HG02571 (cell line): ENCODE measurements at regions not wholly inside any gene's neighbourhood (a gene's known extent, or its start where the extent isn't known, plus 50 kb on each side); places are given as distances from the start of the nearest gene placed in this dataset.
A peak's percentile ranks its signal among the peaks of the same experiment; 100 is the strongest.

ENCODE experiments used
- ATAC-seq: cut with Tn5 transposase; IDR thresholded peaks from one replicate; pipeline ENCODE4 v1.9.1; 2021; ENCODE audit warnings: mild to moderate bottlenecking, moderate library complexity; ENCODE audit not compliant: unreplicated experiment

GRCh38 chr10:6339891-6340290 is 137.2 kb downstream of the PFKFB3 start:
- ATAC-seq = no peak

GRCh38 chr10:6342096-6342685 is 139.5 kb downstream of the PFKFB3 start:
- no peak for ATAC-seq

DNA sequence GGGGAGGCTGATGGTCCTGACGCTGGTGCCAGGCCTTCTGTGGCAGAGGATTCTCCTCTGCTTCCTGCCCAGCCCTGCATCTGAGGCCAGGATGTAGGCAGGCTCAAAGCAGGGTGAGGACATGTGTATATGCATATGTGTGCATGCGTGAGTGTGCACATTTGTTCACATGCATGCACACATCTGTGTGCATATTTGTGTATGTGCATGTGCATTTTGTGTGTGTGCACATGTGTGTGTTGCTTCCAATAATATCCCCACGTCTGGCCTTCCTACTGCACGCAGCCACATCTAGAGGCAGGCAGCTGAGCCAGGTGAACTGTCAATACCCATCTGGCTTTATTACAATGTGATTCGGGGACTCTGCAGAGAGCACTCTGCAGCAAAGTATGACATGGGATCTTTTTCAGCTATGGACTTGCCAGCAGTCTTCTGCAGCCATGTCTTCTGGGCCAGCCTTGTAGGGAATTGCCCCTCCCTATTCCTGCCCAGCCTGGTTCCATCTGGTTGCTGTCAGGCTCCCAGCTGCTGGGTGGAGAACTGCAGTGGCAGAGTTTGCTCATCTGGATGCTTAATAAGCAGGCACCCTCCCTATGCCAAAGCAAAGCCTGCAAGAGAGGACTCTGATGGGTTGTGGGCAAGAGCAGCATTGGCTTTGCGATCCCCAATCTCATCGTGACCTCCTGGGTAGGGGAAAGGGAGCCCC is 140.7 kb downstream of the PFKFB3 start:
- ATAC-seq = no peak

DNA sequence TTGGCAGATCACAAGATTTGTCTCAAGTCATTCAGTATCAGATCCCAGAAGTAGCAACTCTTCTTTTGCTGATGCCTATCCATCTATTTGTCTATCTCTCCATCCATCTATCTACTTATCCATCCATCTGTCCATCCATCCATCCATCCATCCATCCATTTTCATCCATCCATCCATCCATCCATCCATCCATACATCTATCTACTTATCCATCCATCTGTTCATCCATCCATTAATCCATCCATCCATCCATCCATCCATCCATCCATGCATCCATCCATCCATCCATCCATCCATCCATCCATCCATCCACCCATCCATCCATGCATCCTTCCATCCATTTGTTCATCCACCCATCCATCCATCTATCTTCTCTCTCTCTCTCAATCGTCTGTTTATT is 142.7 kb downstream of the PFKFB3 start:
- ATAC-seq = no peak

DNA sequence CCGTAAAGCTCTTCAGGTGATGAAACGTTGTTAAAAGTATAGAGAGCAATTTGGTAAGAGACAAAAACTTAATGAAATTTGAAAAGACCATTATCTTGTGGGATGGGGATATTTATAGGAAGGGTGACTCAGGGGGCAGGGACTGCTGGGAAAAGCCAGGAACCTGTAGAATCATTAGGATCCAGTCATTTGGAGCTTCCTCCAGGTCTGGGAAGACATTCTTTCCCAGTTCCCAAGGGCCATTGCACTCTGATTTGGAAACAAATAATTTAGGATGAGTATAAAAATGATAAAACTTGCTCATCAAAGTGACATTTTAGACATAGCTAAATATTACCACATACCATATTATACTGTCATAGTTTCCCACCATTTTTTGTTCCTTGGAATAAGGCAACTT is 143.9 kb downstream of the PFKFB3 start:
- no peak for ATAC-seq

- ATAC-seq = peak; percentile 18
Measured at GRCh38 chr10:6347391-6347951, 144.7 kb downstream of the PFKFB3 start.

- peak; percentile 95 for ATAC-seq
Measured at GRCh38 chr10:6348096-6348874, 145.6 kb downstream of the PFKFB3 start.

DNA sequence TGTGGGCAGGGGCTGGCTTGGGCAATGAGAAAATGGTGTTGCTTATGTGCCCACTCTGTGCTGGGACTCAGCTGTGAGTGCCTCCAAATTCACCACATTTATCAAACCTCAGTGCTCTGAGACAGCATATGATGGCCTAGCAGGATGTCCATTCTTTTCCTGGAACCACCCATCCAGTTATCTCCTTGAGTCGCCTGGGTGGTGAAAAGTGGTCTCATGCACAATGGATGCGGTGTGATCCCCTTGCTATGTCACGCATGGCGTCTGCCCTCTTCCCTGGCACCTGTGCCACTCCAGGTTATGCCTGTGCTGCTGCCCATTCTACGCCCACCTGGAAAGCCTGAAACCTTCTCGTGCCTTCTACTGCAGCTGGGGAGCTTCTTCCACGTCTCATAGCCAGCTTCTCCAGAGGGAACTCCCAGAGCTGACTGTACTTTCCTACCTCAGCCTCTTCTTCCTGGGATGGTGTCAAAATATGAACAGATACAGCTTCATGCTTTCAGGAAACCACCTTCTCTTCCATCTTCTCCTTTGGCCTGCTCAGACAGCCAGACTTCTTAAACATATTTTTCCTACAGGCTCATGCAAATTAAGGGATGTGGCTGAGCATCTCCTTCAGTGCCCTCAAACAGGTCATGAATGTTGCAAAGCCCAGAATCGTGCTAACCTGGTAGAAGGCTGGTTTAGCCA is 147.3 kb downstream of the PFKFB3 start:
- no peak for ATAC-seq

GRCh38 chr10:6350609-6351008 is 147.9 kb downstream of the PFKFB3 start:
- no peak for ATAC-seq

DNA sequence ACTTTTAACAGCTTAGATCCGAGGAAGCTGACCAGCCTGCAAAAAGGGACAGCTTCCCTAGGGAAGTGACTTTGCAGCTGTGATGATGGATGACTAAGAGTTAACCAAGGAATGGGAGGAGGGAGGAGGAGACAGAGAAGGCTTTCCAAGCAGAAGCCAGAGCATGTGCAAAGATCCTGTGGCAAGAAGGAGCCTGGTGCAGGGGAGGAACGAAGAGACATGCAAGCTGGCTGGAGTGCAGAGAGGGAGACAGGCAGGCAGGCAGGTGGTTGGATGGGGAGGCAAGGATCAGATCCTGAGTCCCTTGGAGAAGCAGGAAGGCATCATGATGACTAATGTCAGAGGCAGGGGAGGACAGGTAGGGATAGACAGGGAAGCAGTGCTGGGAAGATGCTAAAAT is 148.8 kb downstream of the PFKFB3 start:
- ATAC-seq = no peak

- no peak for ATAC-seq
Measured at GRCh38 chr10:6353526-6353925, 150.8 kb downstream of the PFKFB3 start.

- no peak for ATAC-seq
Measured at GRCh38 chr10:6354168-6354772, 151.5 kb downstream of the PFKFB3 start.

DNA sequence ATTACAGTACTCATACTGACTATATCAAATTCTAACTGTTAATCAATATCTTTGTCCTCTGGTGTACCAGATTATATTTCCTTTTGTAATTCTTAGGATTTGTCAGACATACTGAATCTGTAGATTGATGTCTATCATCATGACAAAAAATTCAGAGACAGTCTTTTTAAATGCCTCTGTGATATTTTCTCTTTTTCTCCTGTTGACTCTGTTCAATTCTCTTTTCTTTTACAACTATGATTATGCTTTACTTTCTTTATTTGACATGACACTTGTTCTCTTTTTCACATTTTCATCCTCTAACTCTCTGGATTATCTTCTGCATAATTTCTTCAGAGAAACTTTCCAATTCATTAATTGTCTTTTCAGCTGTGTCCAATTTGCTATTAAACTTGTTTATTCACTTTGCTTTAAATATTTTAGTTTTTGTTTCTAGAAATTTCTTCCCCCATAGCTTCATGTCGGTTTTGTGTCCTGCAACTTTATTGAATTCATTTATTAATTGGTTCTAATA is 153.6 kb downstream of the PFKFB3 start:
- ATAC-seq = no peak

- no peak for ATAC-seq
Measured at GRCh38 chr10:6361869-6362268, 159.1 kb downstream of the PFKFB3 start.

DNA sequence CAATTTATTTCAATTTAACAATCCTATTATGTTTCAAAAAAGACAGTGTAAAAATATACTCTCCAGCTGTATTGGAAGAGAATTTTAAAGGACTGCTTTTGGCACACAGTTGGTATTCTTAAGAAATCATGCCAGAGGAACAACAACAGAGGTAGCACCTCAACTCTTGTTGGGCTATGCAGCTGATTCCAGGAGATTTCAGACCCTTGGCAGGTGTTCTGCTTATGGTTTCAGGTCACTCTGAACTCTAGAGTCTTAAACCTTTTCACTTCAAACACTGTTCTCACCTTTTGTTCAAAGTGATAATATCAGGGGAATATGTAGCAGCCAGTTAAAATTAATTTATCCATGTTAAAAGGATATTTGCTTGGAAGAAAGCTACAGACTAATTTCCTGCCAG is 160.1 kb downstream of the PFKFB3 start:
- ATAC-seq = no peak

DNA sequence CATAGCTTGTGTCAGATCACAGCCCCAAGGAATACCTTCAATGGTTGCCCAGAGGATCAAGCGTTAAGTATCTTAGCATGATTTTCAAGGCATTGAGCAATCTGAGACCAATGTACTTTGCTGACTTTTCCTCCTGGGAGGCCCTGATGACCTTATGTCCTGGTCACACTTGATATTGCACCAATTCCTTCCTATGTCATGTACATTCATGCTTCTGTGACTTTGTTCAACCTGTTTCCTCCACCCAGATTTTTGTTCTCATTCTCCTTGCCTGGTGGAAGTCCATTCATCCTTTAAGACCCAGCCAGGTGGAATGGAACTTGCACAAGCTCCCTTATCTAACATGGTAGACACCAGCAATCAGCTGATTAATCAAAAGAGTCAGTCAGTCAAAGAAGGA is 160.8 kb downstream of the PFKFB3 start:
- no peak for ATAC-seq

DNA sequence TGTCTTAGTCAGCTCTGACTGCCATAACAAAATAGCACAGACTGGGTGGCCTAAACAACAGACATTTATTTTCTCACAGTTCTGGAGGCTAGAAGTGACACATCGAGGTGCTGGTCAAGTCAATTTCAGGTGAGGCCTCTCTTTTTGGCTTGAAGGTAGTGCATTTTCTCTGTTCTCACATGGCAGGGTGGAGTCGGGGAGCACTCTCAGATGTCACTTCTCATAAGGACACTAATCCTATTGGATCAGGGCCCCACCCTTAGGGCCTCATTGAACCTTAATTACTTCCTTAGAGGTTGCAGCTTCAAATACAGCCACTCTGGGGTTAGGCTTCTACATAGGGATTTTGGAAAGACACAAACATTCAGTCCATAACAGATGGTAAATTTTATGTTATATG is 161.6 kb downstream of the PFKFB3 start:
- no peak for ATAC-seq

GRCh38 chr10:6364893-6365292 is 162.2 kb downstream of the PFKFB3 start:
- ATAC-seq = no peak

- ATAC-seq = no peak
Measured at GRCh38 chr10:6365384-6365783, 162.7 kb downstream of the PFKFB3 start.
